Activated CD4-positive, alpha-beta T cell treated with anti-CD3 and anti-CD28 coated beads for 1 hour (primary cell): ENCODE measurements at regions not wholly inside any gene's neighbourhood (a gene's known extent, or its start where the extent isn't known, plus 50 kb on each side); places are given as distances from the start of the nearest gene placed in this dataset.

Source experiments
- DNase-seq: peaks from one replicate; pipeline ENCODE4 v3.0.0-alpha.2; 2020

GRCh38 chr20:58109126-58109880 is 119.2 kb downstream of the ANKRD60 start:
- DNase-seq = no peak

DNA sequence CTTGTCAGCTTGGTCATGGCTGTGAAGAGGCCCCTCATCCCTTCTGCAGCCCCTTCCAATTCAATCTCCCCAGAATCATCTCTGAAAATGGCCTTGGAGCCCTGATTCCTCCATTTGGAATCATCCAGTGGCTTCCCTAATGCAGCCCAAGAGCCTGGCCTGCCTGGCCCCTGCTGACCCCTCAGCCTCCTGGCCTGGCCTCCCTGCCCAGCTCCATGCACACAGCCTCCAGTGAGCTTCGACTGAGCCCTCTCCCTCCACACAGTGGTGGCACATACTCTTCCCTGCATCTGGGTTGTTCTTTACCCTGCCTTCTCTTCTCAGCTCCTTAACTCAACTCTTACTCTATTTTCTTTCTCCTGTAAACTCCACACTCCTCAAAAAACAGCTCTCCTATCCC is 120.9 kb downstream of the ANKRD60 start:
- DNase-seq = no peak

- no peak for DNase-seq
These were observed 122.2 kb downstream of the ANKRD60 start for GRCh38 chr20:58106143-58106750.

GRCh38 chr20:58103961-58104360 is 124.5 kb downstream of the ANKRD60 start:
- no peak for DNase-seq

DNA sequence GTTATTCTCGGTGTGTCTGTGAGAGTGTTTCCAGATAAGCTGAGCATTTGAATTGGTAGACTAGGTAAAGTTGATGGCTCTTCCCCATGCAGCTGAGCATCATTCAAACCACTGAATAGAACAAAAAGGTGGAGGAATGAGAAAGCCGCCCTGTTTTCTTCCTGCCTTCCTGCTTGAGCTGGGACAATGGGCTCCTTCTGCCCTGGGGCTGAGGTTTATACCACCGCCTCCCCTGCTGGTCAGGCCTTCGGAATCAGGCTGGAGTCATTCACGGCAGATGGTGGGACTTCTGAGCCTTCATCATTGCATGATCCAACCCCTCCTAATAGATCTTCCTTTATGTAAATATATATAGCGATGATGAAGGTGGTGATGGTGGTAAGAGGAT is 124.9 kb downstream of the ANKRD60 start:
- DNase-seq = no peak

DNA sequence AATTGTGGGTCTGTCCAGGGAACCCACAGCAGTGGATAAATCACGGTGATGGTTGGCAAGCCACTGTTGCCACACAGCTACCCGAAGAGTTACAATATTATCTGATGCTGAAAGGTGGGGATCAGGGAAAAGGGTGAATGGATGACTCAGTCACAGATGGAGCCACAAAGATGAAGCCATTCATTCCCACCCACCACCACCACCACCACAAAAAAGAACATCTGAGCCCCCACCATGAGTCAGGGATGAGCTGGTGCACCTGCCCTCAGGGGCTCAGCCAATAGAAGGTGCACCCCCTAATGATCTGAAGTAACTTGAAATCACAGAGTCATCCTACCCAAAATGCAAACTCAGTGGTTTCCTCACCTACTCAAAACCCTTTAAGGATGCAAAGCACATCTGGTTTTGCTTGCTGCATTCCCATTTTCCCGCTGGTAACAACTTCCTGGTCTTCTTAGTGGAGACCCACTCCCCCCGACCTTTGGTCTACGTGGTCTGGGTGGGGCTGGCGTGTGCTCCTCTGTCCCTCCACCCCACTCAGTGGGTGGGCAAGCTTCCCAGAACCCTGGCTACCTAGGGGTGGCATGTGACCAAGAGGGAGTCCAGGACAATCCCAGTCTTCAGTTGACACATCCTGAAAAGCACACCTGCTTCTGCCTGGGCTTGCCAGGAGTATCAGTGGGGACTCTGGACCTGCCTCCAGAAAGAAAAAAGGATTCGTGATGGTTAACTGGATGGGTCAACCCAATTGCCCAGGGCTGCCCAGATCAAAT is 125.5 kb downstream of the ANKRD60 start:
- DNase-seq = no peak

DNA sequence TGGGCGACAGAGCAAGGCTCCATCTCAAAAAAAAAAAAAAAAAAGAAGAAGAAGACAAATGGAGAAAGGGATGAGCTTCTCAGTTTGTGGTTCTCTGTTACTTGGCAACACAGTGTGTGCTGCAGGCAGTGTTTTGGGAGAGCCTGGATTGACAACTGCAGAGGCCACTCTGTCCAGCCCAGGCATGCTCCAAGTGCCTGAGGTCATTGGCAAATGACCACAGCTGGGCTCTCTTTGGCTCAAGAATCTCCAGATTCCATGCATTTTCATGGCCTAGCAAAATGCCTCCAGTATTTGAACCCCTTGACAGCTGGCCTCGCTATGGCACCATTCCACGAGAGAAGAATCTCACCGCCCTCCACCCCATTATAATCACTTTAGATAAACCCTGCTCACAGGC is 126.2 kb downstream of the ANKRD60 start:
- no peak for DNase-seq

DNA sequence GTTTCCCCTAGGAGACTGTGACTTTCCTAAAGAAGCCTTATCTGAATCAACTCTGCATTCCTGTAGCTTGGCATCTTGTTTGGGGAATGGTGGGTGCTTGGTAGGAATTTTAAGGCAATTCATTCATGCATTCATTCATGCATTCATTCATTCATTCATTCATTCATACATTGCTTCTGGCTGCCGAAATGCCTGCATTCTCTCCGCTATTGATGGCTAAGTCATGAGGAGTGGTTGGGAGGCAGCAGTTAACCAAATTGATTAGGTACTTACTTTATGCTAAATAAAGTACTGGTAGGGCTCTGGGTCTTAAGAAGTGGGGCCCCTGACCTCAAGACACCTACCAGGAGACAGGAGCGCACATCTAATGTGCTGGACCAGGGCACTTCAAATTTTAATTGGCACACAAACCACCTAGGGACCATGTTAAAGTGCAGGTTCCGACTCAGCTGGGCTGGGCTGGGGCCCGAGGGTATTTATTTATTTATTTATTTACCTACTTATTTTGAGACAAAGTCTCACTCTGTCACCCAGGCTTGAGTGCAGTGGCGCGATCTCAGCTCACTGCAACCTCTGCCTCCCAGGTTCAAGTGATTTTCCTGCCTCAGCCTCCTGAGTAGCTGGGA is 127.6 kb downstream of the ANKRD60 start:
- no peak for DNase-seq

DNA sequence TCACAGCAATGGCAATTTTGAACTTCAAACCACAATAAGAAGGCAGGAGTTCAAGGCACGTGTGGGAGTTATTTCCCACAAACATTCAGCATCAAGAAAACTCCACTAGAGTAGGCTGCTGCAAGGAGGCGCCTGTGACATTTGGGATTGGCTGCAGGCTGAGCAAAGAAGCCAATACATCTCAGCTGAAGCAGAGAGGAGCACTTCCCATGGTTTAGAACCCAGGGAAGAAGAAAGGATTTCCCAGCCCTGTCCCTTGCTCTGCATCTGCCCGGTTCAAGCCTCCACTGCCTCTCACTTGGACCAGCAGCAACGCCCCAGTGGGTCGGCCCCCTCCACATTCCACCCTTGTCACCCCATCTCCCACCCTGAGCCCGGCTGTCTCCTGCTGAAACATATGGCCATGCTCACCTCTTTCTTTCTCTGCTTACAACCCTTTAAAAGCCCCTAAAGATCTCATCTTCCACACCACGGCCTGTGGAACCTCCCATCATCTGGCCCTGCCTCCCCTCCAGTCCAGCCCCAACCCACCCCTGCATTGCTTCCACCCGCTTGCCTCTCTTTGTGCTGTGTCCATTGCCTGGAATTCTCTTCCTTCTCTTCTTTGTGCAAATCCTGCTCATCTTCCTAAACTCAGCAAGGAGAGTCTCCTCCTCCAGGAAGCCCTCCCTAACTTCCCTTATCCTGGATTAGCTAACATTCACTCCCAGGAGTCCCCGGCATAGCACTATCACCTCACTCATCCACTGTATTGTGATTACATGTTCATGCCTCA is 128.3 kb downstream of the ANKRD60 start:
- no peak for DNase-seq

DNA sequence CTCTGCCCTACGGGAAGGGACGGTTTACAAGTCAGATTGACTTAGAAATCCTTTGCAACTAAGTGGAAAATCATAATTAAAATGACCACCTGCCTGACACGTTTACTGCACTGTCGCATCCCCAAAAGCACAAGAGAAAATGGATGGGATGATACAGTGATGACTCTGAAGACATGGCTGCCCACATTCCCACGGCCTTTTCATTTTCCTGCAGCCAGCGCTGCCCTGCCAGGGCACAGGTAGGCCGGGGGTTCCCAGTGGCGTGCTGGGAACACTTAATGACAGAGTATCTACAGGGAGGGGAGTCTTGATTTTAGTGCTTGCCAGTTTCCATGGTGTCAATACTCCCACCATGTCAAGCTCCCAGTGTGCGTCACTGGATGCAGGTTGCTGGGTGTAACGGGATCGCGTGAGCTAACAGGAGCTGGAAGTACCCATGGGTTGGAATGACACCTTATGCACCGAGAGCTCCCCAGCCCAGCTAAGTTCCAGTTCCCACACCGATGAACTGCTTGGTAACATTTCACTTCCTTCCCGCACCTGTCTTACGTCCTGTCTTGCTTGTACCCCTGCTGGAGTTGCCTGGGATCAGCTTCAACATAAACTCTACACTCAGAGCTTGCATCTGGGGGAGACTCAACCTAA is 129.0 kb downstream of the ANKRD60 start:
- DNase-seq = no peak

GRCh38 chr20:58098571-58098970 is 129.9 kb downstream of the ANKRD60 start:
- no peak for DNase-seq

DNA sequence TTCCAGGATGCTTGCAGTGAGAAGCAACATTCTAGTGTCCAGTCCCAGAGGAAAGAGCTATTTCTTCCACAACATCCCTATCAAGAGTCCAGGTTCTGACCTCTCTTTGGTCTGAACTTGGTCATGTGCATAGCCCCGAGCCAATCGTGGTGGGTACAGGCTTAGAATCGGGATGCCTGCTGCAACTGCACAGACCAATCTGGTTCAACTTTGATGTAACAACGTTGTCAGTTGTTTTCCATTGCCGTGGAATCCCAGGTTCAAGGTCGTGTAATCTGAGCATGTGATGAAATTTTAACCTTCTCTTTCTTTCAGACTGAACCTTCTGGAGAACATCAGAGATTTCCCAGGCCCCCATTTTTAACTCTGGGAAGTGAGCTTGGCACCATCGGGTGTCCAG is 130.5 kb downstream of the ANKRD60 start:
- DNase-seq = no peak

- DNase-seq = no peak
These were observed 131.0 kb downstream of the ANKRD60 start for GRCh38 chr20:58097429-58097828.

DNA sequence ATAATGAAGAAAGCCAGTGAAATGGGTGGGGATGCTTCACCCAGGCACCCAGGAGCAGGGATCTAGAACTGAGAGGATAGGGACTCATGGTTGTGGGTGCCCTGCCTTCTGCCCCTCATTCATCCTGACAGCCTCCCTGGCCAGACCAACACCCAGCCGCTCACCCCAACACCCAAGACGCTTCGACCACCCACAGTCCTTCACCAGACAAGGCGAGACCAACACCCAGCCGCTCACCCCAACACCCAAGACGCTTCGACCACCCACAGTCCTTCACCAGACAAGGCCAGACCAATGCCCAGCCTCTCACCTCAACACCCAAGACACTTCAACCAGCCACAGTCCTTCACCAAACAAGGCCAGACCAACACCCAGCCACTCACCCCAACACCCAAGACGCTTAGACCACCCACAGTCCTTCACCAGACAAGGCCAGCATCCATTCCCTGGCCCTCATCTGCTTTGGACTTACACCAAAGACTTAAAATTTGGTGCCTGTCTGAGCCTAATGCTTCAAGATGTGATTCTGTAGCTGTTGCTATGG is 131.5 kb downstream of the ANKRD60 start:
- DNase-seq = no peak

DNA sequence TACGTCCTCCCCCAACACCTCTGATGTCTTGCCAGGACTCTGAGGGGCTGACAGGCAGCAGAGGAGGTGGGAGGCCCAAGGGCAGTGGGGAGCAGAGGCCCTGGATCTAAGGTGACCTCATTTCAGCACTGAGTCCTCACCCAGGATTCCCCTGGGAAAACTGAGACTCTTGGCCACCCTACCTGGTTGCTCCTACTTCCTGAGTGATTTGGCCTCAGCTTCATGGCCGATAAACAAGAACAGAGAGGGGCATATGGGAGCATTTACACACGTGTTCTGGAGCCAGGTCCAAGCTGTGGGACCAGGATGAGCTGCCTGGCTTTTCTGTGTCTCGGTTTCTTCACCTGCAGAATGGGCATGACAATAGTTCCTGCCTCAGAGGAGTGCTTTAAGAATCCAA is 133.8 kb downstream of the ANKRD60 start:
- DNase-seq = no peak

DNA sequence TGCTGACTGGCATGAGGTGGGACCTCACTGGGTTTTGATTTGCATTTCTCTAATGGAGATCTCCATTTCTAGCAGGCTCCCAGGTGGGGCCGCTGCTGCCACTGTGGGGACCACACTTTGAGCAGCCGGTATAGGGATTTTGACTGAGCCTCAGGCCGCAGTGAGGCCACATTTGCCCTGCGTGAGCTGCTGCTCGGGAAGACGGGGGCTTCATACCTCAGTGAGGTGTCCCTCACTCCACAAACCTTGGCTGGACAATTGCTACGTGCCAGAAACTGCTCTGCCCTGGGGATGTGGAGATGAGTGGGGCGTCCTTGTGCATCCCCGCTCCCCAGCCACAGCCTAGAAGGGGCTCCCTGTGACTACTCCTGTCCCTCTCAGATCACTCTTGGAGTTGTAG is 134.3 kb downstream of the ANKRD60 start:
- no peak for DNase-seq

- no peak for DNase-seq
These were observed 135.6 kb downstream of the ANKRD60 start for GRCh38 chr20:58092871-58093270.

DNA sequence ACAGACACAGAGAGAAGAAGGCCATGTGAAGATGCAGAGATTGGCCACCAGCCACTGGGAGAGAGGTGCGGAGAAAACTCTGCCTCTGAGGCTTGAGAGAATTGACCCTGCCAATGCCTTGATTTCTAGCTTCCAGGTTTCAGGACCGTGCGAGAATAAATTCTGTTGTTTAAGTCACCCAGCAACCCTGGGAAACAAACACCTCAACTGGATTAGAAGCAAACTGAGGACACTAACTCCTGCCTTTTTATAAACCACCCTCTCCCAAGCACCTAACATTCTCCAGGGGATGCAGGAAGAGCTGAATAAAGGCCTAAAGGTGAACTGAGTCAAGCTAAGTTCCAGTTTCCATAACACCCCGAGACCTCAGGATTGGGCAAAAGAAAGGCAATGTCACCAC is 136.1 kb downstream of the ANKRD60 start:
- DNase-seq = no peak

GRCh38 chr20:58091810-58092209 is 136.6 kb downstream of the ANKRD60 start:
- DNase-seq = no peak

DNA sequence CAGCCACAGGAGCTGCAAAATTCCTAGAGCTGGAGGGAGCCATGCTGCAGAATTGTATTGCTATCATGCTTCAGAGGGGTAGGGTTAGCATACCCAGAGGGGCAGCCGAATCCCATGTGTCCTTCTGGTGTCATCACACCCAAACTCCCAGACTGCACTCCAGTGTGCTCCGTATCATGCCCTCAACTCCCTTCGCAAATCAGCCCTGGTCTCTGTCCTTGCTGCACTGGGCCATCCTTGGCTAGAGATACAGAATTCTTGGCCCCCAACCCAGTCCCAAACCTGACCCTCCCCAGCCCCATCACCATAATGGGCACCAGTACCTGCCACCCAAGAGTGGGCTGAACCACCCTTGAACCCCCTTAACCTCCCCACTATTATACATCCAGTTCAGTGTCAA is 138.3 kb downstream of the ANKRD60 start:
- DNase-seq = no peak

DNA sequence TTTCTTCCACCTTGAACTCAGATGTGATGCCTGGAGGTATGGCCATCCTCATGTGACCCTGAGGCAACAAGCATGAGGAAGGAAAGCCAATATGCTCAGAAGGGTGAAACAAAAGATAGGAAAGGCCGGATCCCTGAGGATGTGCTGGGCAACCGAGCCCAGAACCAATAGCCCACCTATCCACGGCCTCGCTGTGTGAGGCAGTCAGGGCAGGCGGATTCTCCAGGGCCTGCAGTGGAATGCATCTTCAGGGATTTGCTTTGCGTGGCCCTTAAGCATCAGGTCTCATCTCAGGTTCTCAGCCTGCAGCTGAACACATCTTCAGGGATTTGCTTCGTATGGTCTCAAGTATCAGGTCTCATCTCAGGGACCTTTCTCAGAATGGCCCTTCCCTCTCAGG is 139.8 kb downstream of the ANKRD60 start:
- no peak for DNase-seq

GRCh38 chr20:58088105-58088504 is 140.3 kb downstream of the ANKRD60 start:
- DNase-seq = no peak
